GM11168 (cell line): ENCODE measurements at regions not wholly inside any gene's neighbourhood (a gene's known extent, or its start where the extent isn't known, plus 50 kb on each side); places are given as distances from the start of the nearest gene placed in this dataset.
"Not testable (repeated sequence)": the region's sequence is repeated elsewhere in the genome, so short reads cannot be mapped to it uniquely, and the experiment has no call there.

Source experiments
- in situ Hi-C: fragments of 300-500 bp; cut with MboI; formaldehyde crosslinking; loops from one replicate; pipeline ENCODE4 v1.12.0; 2022; ENCODE audit warnings: low sequenced_read_pairs; ENCODE audit not compliant: unreplicated experiment

DNA sequence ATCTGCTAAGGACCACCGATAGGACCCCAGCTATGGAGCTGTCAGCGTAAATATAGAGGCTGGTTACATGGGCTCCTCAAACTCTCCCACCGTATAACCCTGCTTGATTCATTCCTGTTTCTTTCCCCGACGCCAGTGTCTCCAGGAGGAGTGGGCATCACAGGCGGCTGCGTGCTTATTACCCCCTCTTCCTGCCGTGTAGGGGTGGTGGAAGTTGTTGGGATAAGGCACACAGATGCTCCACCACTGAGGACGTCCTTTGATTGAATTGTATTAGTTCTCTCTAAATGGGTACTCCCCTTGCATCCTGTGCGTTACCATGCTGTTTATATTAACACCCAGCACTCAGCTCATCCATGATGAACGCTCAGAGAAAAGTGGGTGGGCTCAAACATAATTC, 104.6 kb downstream of the ZBTB18 start:
- in situ Hi-C loops: no loop called here

DNA sequence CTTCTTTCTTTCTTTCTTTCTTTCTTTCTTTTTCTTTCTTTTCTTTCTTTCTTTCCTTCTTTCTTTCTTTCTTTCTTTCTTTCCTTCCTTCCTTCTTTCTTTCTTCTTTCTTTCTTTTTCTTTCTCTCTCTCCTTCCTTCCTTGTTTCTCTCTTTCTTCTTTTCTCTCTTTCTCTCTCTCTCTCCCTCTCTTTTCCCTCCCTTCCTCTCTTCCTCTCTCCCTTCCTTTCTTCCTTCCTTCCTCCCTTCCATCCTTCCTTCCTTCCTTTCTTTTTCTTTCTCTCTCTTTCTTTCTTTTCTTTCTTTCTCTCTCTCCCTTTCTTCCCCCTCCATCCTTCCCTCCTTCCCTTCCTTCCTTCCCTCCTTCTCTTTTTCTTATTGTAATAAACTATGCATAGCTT, 105.5 kb downstream of the ZBTB18 start:
- in situ Hi-C loops: not testable (repeated sequence)

DNA sequence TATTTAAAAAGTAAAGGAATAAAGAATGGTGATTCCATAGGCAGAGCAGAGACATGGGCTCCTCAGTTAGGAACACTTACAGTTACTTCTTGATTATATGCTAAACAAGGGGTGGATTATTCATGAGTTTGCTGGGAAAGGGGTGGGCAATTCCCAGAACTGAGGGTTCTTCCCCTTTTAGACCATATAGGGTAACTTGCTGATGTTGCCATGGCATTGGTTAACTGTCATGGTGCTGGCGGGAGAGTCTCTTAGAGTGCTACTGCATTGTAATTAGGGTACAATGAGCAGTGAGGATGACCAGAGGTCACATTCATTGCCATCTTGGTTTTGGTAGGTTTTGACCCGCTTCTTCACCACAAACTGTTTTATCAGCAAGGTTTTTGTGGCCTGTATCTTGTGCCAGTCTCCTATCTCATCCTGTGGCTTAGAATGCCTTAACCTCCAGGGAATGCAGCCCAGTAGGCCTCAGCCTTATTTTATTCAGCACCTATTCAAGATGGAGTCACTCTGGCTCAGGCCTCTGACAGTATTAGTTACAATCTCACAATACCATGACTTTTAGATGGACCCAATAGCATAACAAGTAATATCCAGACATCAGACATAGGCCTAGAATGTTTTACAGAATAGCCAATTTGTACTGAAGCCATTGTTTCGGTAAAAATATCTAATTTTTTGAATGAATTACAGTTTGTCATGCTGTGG, 106.8 kb downstream of the ZBTB18 start:
- in situ Hi-C loops: no loop called here

DNA sequence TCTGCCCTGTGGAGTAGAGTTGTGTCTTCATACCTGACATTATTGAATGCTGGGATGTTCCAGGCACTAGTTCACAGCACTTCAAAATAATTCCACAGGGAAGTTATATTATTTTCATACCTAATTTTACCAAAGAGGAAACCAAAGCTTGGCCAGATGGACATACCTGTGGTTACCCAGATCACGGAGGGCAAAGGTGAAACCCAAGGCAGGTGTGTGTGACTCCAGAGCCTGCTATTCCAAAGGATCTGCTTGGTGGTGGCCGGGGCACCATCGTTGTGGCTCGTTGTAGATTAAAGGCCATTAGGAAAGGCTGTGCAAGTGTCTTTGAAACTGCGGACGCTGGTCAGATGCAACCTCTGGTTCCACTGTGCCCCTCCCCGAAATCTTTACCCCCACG, 108.6 kb downstream of the ZBTB18 start:
- in situ Hi-C loops: no loop called here

DNA sequence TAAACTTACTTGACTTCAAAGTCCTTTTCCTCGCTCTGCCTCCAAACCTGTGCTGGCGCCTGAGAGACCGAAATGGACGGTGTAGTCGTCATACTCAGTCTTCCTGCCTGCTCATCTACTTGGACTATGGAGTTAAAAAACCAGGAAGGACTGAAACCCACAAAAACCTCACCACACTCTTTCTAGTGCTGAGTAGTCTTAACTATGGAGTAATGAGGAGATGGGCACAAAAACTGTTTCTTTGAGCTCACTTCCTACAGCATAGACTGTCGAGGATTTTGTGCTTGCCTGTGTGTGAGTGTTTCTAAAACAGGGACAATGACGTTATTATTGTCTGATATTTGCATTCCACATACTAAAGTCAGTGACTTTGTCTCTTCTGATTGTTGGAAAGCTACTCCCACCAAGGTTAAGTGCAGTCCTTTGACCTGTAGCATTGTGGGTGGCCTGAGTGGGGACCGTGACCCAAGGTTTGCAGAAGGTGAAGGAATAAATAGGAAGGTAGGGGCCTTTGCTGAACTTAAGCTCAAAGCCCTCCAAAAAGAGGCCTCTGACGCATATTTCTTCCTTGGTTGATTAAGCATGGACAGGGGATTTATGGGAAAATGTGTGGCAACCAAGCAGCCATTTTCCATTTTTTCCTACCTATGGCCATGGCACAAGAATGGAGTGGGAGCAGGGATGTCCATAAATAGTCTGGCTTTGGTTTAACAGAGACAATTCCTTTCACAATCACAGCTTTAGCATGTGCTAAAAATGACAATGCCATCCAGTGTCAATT, 109.6 kb downstream of the ZBTB18 start:
- in situ Hi-C loops: no loop called here

DNA sequence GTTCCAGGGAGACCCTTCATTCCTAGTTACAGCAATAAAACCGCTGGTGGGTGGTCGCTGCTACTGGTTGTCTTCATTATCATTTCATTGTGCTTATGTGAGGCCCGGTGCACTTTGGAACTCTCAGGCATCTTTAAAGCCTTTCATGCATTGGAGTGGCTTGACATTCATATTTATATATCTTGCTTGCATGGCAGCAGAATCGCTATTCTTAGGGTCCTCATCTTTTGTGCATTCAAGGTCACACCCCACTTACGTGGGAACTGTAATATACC, 110.1 kb downstream of the ZBTB18 start:
- in situ Hi-C loops: no loop called here

DNA sequence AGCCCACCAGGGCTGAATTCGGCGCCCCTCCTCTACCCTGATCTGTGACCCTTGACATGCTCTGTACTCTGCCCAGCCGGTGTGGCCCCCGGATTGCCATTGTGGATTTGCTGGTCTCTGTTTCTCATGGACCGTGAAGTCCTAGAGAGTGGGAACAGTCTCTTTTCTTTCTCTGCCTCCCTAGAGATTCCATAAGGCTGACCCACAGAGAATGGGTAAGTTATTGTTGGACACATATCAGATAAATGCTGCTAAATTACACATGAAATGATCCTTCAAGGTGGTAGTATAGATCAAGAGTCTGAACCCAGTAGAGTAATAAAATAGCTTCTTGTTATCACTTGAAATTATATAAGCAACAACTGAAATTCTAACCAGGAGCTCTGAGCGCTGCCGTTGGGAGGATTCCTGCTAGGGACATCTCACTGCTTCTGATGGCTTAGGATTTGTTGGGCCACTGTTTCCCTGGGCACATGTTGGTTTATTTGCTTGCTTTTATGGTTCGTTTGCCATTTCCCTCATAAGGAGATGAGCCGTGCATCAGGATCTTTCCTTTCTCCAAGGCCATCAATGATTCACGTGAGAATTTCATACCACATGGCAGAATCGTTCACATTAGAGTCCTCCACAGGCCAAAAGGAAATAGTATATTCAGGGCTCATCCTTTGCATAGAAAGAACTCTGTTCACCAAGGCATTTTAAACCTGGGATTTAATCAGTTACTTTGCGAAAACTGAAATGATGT, 111.9 kb downstream of the ZBTB18 start:
- in situ Hi-C loops: no loop called here

DNA sequence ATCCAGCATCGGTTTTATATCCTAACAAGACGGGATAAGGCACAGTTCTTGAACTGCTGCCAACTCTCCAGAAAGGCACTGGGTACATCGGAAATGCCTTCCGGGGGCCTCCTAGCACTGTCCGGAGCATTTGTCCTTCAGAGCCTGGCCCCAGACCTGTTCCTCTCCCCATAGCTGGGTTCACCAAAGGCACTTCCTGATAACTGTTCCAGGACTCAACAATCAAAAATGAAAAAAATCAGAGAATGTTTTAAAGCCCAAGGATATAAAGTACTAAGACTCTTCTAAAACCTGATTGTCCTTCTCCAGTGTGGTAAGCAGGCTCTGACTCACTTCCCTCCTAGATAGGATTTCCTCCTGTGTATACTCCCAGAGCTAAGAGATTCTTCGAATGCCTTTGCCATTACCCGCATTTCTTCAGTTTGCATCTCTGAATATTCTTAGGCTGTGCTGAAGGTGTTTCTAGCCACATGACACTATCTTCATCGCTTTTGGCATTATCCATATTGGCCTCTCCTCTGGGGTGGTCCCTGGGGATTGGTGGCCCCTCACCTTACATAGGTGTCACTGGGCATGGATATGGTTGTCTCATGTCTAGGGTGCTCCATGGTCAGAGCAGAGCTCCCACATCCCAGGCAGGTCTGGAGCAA, 112.9 kb downstream of the ZBTB18 start:
- in situ Hi-C loops: no loop called here

DNA sequence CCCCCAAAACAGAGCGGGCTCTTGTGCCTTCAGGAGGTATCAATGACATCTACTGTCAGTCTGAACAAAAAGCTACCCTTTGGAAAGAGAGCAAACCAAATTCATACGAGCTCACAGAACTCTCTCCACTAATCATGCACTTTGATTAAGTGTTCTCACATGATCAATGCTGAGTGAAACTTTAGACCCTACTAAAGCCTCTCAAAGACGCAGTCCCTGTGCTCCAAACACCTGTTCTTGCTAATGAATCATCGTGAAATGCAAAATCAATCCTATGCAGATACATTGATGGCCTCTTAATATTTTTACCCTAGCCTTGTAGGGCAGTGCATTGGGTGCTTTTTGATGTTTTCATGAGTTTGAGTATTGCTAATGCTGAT, 113.4 kb downstream of the ZBTB18 start:
- in situ Hi-C loops: no loop called here

DNA sequence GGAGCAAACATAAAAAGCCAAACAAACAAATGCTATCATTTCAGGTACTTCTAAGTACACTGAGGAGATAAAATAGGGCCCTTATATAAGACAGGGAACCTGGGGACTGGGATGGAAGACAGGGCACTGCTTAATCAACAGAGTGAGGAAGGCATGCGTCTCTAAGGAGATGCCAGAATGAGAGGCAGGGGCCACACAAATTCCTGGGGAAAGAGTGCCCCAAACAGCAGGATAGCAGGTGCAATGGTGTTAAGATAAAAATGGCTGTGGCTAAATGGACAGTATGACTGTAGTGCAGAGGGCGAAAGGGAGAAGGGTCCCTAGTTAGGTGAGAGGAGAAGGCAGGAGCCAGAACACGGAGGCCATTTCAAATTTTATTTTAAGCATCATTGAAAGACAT, 113.9 kb downstream of the ZBTB18 start:
- in situ Hi-C loops: no loop called here

DNA sequence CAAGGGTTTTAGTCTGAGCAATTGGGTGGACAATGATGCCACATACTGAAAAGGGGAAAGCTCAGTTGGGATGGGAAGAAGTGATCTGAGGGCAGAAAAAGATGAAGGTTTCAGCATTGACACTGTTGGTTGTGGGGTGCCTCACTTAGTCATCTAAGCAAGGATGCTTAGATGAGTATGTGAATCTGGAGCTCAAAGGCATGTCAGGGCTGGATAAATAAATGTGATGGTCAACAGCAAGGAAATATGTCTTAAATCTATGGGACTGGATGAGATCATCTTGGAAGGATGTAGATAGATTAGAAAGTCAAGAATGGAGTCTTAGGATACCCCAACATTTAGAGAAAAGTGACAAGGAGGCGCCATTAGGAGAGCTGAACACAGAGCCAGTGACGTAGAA, 114.6 kb downstream of the ZBTB18 start:
- in situ Hi-C loops: no loop called here

DNA sequence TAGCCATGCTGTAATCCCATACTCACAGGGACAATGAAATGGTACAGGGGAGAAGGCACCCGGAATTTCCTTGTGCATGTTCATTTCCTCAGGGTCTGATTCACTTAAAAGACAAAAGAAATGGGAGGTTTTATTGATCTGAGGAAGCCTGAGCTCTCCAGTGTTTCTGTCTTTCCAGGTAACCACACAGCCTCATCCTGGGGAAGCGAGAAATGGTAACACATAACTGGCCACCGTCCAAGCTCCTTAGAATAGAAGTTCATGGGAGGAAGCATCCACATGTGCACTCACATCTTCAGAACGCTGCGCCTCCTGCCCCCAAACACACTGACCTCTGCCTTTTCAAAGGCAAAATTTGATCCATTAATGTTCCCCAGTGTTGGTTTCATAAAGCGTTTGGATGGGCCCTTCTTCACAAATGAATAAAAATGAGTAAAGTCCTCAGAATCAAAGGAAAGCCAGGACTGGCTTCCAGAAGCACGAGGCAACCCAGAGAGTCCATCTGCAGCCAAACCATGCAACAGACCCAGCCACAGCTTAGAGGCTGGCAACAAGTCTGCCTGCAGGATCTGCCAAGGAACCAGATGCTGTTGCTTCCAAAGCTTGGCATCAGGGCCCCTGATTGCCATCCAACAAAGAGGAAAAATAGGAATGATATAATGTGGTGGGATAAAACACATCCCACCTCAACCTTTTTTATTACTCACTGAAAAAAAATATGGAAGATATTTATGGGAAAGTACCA, 120.3 kb downstream of the ZBTB18 start:
- in situ Hi-C loops: no loop called here

DNA sequence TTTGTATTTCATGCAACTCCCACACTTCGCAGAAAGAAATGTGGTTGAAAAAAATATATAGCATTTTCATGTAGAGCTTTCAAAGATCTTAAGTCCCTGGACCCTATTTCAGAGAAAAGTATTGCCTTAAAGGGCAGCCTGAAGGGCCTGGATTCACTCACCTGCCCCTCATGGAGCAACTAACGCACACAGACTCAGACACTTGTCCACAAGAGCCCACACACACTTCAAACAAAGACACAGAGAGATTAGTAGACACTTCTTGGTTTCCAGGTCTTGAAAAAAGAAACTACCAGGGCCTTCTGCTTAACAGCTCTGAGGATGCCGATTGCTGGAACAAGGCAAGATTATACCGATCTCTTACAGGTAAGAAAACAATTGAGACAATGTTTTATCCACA, 122.2 kb downstream of the ZBTB18 start:
- in situ Hi-C loops: no loop called here

DNA sequence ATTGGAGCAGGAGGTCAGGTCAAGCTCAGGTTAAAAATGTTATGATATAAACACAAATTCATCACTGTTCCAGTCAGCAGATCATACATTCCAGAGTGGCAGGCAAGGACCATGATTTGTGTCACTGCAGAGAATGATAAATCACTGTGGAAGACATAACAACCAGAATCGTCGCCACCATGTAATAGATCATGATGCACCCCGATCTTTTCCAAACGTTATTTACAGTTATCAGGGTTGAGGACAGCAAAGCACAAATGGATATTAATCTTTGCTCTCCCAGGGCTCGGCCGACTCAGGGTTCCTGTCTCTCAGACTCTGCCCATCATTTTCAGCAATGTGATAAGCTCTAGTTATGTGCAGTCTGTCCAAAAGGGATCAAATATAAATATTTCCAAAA, 122.7 kb downstream of the ZBTB18 start:
- in situ Hi-C loops: no loop called here

DNA sequence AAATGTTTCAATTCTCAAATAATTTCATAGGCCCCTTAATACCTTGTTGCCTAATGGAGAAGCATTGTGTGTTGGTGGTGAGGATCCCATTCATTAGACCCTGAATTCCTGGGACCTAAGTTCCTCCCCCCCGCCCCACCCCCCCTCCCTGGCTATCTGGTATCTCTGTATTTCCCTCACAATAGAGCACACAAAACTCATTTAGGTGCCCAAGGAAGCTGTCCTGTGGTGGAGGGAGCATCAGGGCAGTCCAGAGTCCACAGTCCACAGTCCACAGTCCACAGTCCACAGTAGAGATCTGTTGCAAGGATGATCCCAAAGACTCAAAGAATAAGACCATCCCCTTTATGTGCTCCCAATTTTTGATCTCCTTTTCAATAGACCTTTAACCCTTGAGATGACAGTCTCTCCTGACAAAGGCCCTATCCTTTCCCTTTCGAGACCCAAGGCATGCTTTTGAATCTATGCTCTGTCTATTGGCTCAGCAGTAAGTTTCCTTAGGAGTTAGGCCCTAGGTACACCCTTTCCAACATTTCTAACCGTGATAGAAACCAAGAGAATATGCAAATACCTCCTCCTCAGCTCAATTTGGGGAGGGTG, 123.9 kb downstream of the ZBTB18 start:
- in situ Hi-C loops: no loop called here

DNA sequence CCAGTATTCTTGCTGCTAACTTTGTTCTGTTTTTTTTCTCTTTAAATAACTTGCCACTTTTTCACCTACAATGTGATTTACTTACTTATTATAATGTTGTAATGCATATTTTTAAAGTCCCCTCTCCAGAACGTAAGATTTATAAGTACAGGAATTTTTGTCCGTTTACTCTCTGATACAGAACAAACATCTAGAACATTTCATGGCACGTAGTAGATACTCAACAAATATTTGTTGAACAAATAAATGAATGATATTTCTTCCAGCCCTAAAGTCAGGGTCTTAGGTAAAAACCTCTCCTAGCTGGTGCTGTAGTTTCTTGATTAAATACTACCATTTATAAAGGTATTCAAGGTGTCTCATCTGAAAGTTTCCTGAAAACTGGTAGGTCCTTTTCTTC, 125.1 kb downstream of the ZBTB18 start:
- in situ Hi-C loops: no loop called here

DNA sequence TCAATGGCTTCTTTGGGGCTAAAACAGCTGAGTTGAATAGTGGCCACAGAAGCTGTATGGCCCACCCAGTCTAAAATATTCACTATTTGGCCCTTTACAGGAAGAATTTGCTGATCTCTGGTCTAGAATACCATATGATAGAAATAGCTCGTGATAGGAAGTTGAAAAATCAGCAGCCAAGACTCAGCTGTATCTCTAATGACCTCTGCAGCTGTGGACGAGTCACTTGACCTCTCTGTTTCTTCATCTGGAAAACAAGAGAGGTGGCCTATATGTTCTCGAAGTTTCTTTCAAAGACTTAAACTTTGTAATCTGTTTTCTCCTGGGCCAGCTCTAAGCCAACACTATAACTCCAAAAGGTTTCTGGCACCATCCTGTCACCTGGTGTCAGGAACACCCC, 129.2 kb downstream of the ZBTB18 start:
- in situ Hi-C loops: no loop called here

DNA sequence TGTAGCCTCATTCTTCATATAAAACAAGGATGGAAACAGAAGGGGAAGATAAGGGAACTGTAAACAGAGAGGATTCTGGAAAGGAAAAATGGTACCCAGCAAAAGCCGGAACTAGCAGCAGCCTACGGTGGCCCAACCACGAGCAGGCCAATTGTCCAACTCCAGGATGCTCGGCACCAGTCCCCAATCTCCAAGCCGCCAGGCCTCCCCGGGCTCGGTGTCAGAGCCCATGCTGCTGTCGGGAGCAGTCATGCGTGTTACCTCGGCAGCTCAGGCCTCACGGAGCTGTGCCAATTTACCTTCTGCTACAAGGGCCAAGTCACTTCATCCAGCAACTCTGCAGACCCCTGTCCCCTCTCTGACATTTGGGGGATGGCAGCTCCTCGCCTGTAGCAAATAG, 130.8 kb downstream of the ZBTB18 start:
- in situ Hi-C loops: no loop called here

DNA sequence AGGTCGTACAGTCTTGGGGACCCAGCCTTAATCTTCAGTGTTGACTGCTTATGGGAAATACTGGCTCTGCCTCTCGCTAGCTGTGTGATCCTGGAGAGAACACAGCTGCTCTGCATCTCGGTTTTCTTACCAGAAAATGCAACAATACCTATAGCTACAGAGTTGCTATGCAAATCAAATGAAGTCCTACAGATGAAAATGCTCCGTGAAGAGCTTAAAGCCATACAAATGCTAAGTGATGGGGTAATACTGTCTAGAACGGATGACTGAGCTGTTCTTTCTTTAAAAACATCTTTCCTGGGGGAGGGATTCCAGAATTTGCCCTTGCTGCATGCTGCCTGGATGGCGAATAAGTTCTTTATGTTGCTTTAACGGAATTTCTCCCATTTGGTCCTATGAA, 132.0 kb downstream of the ZBTB18 start:
- in situ Hi-C loops: no loop called here

DNA sequence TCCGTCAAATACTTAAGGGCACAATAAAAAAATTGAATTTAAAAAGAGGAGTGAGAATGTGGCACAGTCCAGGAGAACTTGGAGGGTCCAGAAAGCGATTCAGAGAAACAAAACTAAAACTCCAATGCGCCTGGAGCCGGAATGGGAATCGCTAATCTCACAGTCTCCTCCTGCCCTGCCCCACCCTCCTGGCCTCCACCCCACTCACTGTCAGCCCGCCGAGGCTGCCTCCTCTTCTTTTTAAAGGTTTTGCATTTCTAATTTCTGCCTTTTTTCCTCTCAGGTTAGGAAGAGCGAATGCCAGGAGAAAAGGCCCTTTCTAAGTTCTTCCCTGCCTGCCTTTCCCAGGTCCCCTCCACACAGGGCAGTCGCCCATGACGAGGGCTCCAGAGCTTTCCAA, 135.3 kb downstream of the ZBTB18 start:
- in situ Hi-C loops: no loop called here
